ENCODE measurements at regions not wholly inside any gene's neighbourhood (a gene's known extent, or its start where the extent isn't known, plus 50 kb on each side); places are given as distances from the start of the nearest gene placed in this dataset.
"Not testable (repeated sequence)": the region's sequence is repeated elsewhere in the genome, so short reads cannot be mapped to it uniquely, and the experiment has no call there.

DNA sequence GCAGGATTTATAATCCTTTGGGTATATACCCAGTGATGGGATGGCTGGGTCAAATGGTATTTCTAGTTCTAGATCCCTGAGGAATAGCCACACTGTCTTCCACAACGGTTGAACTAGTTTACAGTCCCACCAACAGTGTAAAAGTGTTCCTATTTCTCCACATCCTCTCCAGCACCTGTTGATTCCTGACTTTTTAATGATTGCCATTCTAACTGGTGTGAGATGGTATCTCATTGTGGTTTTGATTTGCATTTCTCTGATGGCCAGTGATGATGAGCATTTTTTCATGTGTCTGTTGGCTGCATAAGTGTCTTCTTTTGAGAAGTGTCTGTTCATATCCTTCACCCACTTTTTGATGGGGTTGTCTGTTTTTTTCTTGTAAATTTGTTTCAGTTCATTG is 82.8 kb upstream of the AMOT start:
- TF ChIP-seq, protein P1, sequence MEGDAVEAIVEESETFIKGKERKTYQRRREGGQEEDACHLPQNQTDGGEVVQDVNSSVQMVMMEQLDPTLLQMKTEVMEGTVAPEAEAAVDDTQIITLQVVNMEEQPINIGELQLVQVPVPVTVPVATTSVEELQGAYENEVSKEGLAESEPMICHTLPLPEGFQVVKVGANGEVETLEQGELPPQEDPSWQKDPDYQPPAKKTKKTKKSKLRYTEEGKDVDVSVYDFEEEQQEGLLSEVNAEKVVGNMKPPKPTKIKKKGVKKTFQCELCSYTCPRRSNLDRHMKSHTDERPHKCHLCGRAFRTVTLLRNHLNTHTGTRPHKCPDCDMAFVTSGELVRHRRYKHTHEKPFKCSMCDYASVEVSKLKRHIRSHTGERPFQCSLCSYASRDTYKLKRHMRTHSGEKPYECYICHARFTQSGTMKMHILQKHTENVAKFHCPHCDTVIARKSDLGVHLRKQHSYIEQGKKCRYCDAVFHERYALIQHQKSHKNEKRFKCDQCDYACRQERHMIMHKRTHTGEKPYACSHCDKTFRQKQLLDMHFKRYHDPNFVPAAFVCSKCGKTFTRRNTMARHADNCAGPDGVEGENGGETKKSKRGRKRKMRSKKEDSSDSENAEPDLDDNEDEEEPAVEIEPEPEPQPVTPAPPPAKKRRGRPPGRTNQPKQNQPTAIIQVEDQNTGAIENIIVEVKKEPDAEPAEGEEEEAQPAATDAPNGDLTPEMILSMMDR (IDR thresholded peaks at IDR 0.05), result not testable (repeated sequence)
- TF ChIP-seq POLR2A (IDR thresholded peaks at IDR 0.05), result not testable (repeated sequence)
